Body of pancreas (tissue), 4 donors: ENCODE measurements at regions not wholly inside any gene's neighbourhood (a gene's known extent, or its start where the extent isn't known, plus 50 kb on each side); places are given as distances from the start of the nearest gene placed in this dataset.

Experiments used
- ATAC-seq: fragments of 150-250 bp; one replicate; pipeline ENCODE4 v1.9.1; 2016
- DNase-seq, 4 donors: peaks; one replicate each; pipeline ENCODE4 v3.0.0-alpha.2; 2019
- H3K27ac ChIP-seq, 4 donors: fragments of 200-600 bp; sonication (generic); 1 replicate in 3 of 4; 2 replicates in 1 of 4; pipeline versions ENCODE4 v1.5.1 to v1.6.1; 2016 to 2019; ENCODE audit warnings: mild to moderate bottlenecking in 1 of 4, mixed read lengths in 1 of 4, moderate library complexity in 1 of 4
- H3K27me3 ChIP-seq, 2 donors: fragments of 200-600 bp; sonication (generic); one replicate each; pipeline ENCODE4 v1.6.0; 2016; ENCODE audit warnings: mild to moderate bottlenecking in 1 of 2
- H3K36me3 ChIP-seq, 2 donors: fragments of 200-600 bp; sonication (generic); replicated peaks in 1 of 2; 2 replicates each; pipeline ENCODE4 v1.5.1; 2016; ENCODE audit warnings: low read depth in 2 of 2; ENCODE audit not compliant: insufficient read depth in 1 of 2
- H3K4me1 ChIP-seq: fragments of 200-600 bp; sonication (generic); one replicate; pipeline ENCODE4 v1.6.0; 2016
- H3K4me3 ChIP-seq, 2 donors: fragments of 200-600 bp; sonication (generic); 1 replicate in 1 of 2; 2 replicates in 1 of 2; pipeline ENCODE4 v1.5.1; 2016 to 2019
- H3K9me3 ChIP-seq, 3 donors: fragments of 200-600 bp; sonication (generic); 1 replicate in 2 of 3; 2 replicates in 1 of 3; pipeline ENCODE4 v1.5.1; 2016
- POLR2A ChIP-seq, 3 donors: fragments of 450-650 bp; IDR thresholded peaks; one replicate each; pipeline ENCODE4 v1.6.1; 2016; ENCODE audit warnings: antibody characterized with exemption in 3 of 3, mild to moderate bottlenecking in 2 of 3
- WGBS, 2 donors: methylation state at CpG; one replicate each; pipeline ENCODE4 v1.1.5; 2017; 5-methylcytosine and 5-hydroxymethylcytosine counted together
- intact Hi-C: fragments of 100-400 bp; cut with DNase I; formaldehyde crosslinking; loops from one replicate; pipeline ENCODE4 v1.15.1; 2023
- TF ChIP-seq, protein P1 (sequence below), 7 experiments: fragments of 450-650 bp in 4 of 7; fragments of 200-600 bp in 3 of 7; sonication (generic) in 3 of 7; IDR thresholded peaks; one replicate each; pipeline ENCODE4 v1.5.1; 2016 to 2019; ENCODE audit warnings: antibody characterized with exemption in 7 of 7

- no peaks in the 10 kb centered on the region for H3K27me3 ChIP-seq
- no peaks in the 10 kb centered on the region for H3K36me3 ChIP-seq
- H3K9me3 ChIP-seq, result no peaks in the 10 kb centered on the region
- 90 to 97% methylated on average over 6 to 7 of the region's 7 CpGs for WGBS, 2 donors
- no peak overlapping the region for H3K4me3 ChIP-seq
- intact Hi-C loops, result no loop called here
- no peak for DNase-seq
- no peaks in the 10 kb centered on the region for H3K4me1 ChIP-seq
- no peak for ATAC-seq
- TF ChIP-seq, protein P1, sequence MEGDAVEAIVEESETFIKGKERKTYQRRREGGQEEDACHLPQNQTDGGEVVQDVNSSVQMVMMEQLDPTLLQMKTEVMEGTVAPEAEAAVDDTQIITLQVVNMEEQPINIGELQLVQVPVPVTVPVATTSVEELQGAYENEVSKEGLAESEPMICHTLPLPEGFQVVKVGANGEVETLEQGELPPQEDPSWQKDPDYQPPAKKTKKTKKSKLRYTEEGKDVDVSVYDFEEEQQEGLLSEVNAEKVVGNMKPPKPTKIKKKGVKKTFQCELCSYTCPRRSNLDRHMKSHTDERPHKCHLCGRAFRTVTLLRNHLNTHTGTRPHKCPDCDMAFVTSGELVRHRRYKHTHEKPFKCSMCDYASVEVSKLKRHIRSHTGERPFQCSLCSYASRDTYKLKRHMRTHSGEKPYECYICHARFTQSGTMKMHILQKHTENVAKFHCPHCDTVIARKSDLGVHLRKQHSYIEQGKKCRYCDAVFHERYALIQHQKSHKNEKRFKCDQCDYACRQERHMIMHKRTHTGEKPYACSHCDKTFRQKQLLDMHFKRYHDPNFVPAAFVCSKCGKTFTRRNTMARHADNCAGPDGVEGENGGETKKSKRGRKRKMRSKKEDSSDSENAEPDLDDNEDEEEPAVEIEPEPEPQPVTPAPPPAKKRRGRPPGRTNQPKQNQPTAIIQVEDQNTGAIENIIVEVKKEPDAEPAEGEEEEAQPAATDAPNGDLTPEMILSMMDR (IDR thresholded peaks at IDR 0.05), result no peak
- no peak overlapping the region for H3K27ac ChIP-seq
Measured at GRCh38 chr11:76298255-76298654, 82.7 kb downstream of the THAP12 start.

- intact Hi-C loops, result no loop called here
- no peak overlapping the region for H3K4me3 ChIP-seq
- H3K4me1 ChIP-seq, result no peaks in the 10 kb centered on the region
- no peak for TF ChIP-seq POLR2A (IDR thresholded peaks at IDR 0.05)
- TF ChIP-seq, protein P1 (IDR thresholded peaks at IDR 0.05), result no peak
- ATAC-seq, result no peak
- H3K9me3 ChIP-seq, result no peaks in the 10 kb centered on the region
- no peak for DNase-seq
- H3K36me3 ChIP-seq, result no peaks in the 10 kb centered on the region
- WGBS, 2 donors, result 85 to 86% methylated on average over 7 to 12 of the region's 12 CpGs
- H3K27ac ChIP-seq, result no peak overlapping the region
- H3K27me3 ChIP-seq, result no peaks in the 10 kb centered on the region
Measured at GRCh38 chr11:76296731-76297542, 84.0 kb downstream of the THAP12 start.

- DNase-seq, result no peak
- Histone ChIP-seq H3K4me1 (no peaks in the 10 kb centered on the region), H3K27me3 (no peaks in the 10 kb centered on the region), H3K4me3 (no peak overlapping the region), H3K9me3 (no peaks in the 10 kb centered on the region), H3K27ac (no peak overlapping the region), H3K36me3 (no peaks in the 10 kb centered on the region)
- no peak for ATAC-seq
- intact Hi-C loops, result no loop called here
- 68 to 82% methylated on average over 11 of the region's 11 CpGs for WGBS, 2 donors
- TF ChIP-seq POLR2A (IDR thresholded peaks at IDR 0.05), result no peak
- TF ChIP-seq, protein P1 (IDR thresholded peaks at IDR 0.05), result no peak
Measured at GRCh38 chr11:76293189-76293631, 86.9 kb upstream of the WNT11 start.

GRCh38 chr11:76292583-76293188 lies 86.4 kb upstream of the WNT11 start:
- WGBS, 2 donors, result 73 to 77% methylated on average over 6 of the region's 6 CpGs
- Histone ChIP-seq H3K36me3 (no peaks in the 10 kb centered on the region), H3K27ac (no peak overlapping the region), H3K4me3 (no peak overlapping the region), H3K9me3 (no peaks in the 10 kb centered on the region), H3K4me1 (no peaks in the 10 kb centered on the region), H3K27me3 (no peaks in the 10 kb centered on the region)
- no peak for ATAC-seq
- intact Hi-C loops, result no loop called here
- no peak for TF ChIP-seq POLR2A (IDR thresholded peaks at IDR 0.05)
- TF ChIP-seq, protein P1 (IDR thresholded peaks at IDR 0.05), result no peak
- no peak for DNase-seq
